HL-60 (cell line): ENCODE measurements at regions not wholly inside any gene's neighbourhood (a gene's known extent, or its start where the extent isn't known, plus 50 kb on each side); places are given as distances from the start of the nearest gene placed in this dataset.

Source experiments
- POLR2AphosphoS5 ChIP-seq: IDR thresholded peaks from 2 replicates; pipeline ENCODE4 v1.6.1; 2012; ENCODE audit warnings: low read depth
- TF ChIP-seq, protein P1 (sequence below): IDR thresholded peaks from 2 replicates; pipeline ENCODE4 v1.6.1; 2012; ENCODE audit warnings: low read depth; ENCODE audit not compliant: insufficient replicate concordance
- TF ChIP-seq, protein P2 (sequence below): IDR thresholded peaks from one replicate; pipeline ENCODE4 v1.5.1; 2011; ENCODE audit warnings: low read length, control low read depth, inconsistent platforms; ENCODE audit not compliant: insufficient read depth

DNA sequence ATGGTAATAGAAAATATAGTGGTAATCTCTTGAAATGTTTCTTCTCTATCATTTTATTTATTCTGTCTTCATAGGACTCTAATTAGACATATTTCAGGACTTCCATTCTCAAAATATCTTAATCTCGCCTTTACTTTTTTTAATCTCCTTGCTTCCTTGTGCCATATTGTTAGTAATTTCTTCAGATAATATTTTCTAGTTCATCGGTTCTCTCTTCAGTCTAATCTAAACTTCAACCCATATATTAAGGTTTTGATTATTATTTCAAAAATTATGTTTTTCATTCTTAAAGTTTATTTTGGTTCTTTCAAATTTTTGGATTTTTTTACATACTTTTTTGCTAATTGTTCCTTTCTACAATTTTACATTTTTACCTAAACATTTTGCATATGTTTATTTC lies 237.9 kb upstream of the DGKB start:
- TF ChIP-seq, protein P1, sequence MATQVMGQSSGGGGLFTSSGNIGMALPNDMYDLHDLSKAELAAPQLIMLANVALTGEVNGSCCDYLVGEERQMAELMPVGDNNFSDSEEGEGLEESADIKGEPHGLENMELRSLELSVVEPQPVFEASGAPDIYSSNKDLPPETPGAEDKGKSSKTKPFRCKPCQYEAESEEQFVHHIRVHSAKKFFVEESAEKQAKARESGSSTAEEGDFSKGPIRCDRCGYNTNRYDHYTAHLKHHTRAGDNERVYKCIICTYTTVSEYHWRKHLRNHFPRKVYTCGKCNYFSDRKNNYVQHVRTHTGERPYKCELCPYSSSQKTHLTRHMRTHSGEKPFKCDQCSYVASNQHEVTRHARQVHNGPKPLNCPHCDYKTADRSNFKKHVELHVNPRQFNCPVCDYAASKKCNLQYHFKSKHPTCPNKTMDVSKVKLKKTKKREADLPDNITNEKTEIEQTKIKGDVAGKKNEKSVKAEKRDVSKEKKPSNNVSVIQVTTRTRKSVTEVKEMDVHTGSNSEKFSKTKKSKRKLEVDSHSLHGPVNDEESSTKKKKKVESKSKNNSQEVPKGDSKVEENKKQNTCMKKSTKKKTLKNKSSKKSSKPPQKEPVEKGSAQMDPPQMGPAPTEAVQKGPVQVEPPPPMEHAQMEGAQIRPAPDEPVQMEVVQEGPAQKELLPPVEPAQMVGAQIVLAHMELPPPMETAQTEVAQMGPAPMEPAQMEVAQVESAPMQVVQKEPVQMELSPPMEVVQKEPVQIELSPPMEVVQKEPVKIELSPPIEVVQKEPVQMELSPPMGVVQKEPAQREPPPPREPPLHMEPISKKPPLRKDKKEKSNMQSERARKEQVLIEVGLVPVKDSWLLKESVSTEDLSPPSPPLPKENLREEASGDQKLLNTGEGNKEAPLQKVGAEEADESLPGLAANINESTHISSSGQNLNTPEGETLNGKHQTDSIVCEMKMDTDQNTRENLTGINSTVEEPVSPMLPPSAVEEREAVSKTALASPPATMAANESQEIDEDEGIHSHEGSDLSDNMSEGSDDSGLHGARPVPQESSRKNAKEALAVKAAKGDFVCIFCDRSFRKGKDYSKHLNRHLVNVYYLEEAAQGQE, result no peak
- TF ChIP-seq, protein P2, sequence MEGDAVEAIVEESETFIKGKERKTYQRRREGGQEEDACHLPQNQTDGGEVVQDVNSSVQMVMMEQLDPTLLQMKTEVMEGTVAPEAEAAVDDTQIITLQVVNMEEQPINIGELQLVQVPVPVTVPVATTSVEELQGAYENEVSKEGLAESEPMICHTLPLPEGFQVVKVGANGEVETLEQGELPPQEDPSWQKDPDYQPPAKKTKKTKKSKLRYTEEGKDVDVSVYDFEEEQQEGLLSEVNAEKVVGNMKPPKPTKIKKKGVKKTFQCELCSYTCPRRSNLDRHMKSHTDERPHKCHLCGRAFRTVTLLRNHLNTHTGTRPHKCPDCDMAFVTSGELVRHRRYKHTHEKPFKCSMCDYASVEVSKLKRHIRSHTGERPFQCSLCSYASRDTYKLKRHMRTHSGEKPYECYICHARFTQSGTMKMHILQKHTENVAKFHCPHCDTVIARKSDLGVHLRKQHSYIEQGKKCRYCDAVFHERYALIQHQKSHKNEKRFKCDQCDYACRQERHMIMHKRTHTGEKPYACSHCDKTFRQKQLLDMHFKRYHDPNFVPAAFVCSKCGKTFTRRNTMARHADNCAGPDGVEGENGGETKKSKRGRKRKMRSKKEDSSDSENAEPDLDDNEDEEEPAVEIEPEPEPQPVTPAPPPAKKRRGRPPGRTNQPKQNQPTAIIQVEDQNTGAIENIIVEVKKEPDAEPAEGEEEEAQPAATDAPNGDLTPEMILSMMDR, result no peak
- TF ChIP-seq POLR2AphosphoS5, result no peak
